ENCODE measurements at regions not wholly inside any gene's neighbourhood (a gene's known extent, or its start where the extent isn't known, plus 50 kb on each side); places are given as distances from the start of the nearest gene placed in this dataset.

GRCh38 chr11:115684135-115684534 is 179.9 kb upstream of the CADM1 start:
- Histone ChIP-seq H3K9me2 (ENCODE audit: low read depth, low read length) (no peaks in the 10 kb centered on the region), H3F3A (ENCODE audit: insufficient read depth, low read length) (no peaks in the 10 kb centered on the region), H3K27ac (ENCODE audit: low read depth, low read length, poor library complexity, severe bottlenecking) (no peak overlapping the region), H3K9me3 (ENCODE audit: low read length) (no peaks in the 10 kb centered on the region), H3K36me3 (ENCODE audit: insufficient read depth, low read length) (no peaks in the 10 kb centered on the region), H3K4me1 (ENCODE audit: insufficient read depth, low read length, severe bottlenecking) (no peaks in the 10 kb centered on the region), H3K79me2 (ENCODE audit: insufficient read depth, low read length) (no peaks in the 10 kb centered on the region), H3K9ac (ENCODE audit: low read length) (no peak overlapping the region), H3K4me3 (ENCODE audit: low read depth, low read length, poor library complexity, severe bottlenecking) (no peak overlapping the region), H4K20me1 (ENCODE audit: insufficient read depth, low read length) (no peaks in the 10 kb centered on the region), H2AFZ (ENCODE audit: low read length) (no peak overlapping the region), H3K27me3 (ENCODE audit: insufficient read depth, low read length) (no peaks in the 10 kb centered on the region), H3K4me2 (ENCODE audit: low read length) (no peak overlapping the region)
- TF ChIP-seq CTCF (IDR thresholded peaks at IDR 0.05; ENCODE audit: low read length) (no peak), EZH2 (IDR thresholded peaks at IDR 0.05; ENCODE audit: borderline replicate concordance, low read length) (no peak)

- Histone ChIP-seq H3F3A (ENCODE audit: insufficient read depth, low read length) (no peaks in the 10 kb centered on the region), H3K79me2 (ENCODE audit: insufficient read depth, low read length) (no peaks in the 10 kb centered on the region), H3K4me2 (ENCODE audit: low read length) (no peak overlapping the region), H3K4me3 (ENCODE audit: low read depth, low read length, poor library complexity, severe bottlenecking) (no peak overlapping the region), H3K27ac (ENCODE audit: low read depth, low read length, poor library complexity, severe bottlenecking) (no peak overlapping the region), H3K9me2 (ENCODE audit: low read depth, low read length) (no peaks in the 10 kb centered on the region), H2AFZ (ENCODE audit: low read length) (no peak overlapping the region), H3K27me3 (ENCODE audit: insufficient read depth, low read length) (no peaks in the 10 kb centered on the region), H3K9ac (ENCODE audit: low read length) (no peak overlapping the region), H4K20me1 (ENCODE audit: insufficient read depth, low read length) (no peaks in the 10 kb centered on the region), H3K36me3 (ENCODE audit: insufficient read depth, low read length) (no peaks in the 10 kb centered on the region), H3K4me1 (ENCODE audit: insufficient read depth, low read length, severe bottlenecking) (no peaks in the 10 kb centered on the region), H3K9me3 (ENCODE audit: low read length) (no peaks in the 10 kb centered on the region)
- TF ChIP-seq CTCF (IDR thresholded peaks at IDR 0.05; ENCODE audit: low read length): no peak
- TF ChIP-seq EZH2 (IDR thresholded peaks at IDR 0.05; ENCODE audit: borderline replicate concordance, low read length): no peak
These were observed 178.7 kb upstream of the CADM1 start for GRCh38 chr11:115682888-115683287.

- Histone ChIP-seq H3K79me2 (ENCODE audit: insufficient read depth, low read length) (no peaks in the 10 kb centered on the region), H3K4me2 (ENCODE audit: low read length) (no peak overlapping the region), H3K4me1 (ENCODE audit: insufficient read depth, low read length, severe bottlenecking) (no peaks in the 10 kb centered on the region), H3K9me3 (ENCODE audit: low read length) (no peaks in the 10 kb centered on the region), H3K27me3 (ENCODE audit: insufficient read depth, low read length) (no peaks in the 10 kb centered on the region), H3K9me2 (ENCODE audit: low read depth, low read length) (no peaks in the 10 kb centered on the region), H3K36me3 (ENCODE audit: insufficient read depth, low read length) (no peaks in the 10 kb centered on the region), H3K9ac (ENCODE audit: low read length) (no peak overlapping the region), H2AFZ (ENCODE audit: low read length) (no peak overlapping the region), H3K27ac (ENCODE audit: low read depth, low read length, poor library complexity, severe bottlenecking) (no peak overlapping the region), H3F3A (ENCODE audit: insufficient read depth, low read length) (no peaks in the 10 kb centered on the region), H4K20me1 (ENCODE audit: insufficient read depth, low read length) (no peaks in the 10 kb centered on the region), H3K4me3 (ENCODE audit: low read depth, low read length, poor library complexity, severe bottlenecking) (no peak overlapping the region)
- no peak for TF ChIP-seq EZH2 (IDR thresholded peaks at IDR 0.05; ENCODE audit: borderline replicate concordance, low read length)
- TF ChIP-seq CTCF (IDR thresholded peaks at IDR 0.05; ENCODE audit: low read length): no peak
These were observed 177.9 kb upstream of the CADM1 start for GRCh38 chr11:115682101-115682500.

All from OCI-LY1 (cell line).